Loucy (cell line): ENCODE measurements at regions not wholly inside any gene's neighbourhood (a gene's known extent, or its start where the extent isn't known, plus 50 kb on each side); places are given as distances from the start of the nearest gene placed in this dataset.

Experiments
- H2AFZ ChIP-seq: fragments of 200-600 bp; sonication (generic); 2 replicates; pipeline ENCODE4 v1.6.0; 2016; ENCODE audit warnings: antibody characterized with exemption, mild to moderate bottlenecking, low read length, moderate library complexity
- H3F3A ChIP-seq: fragments of 200-600 bp; 2 replicates; pipeline ENCODE4 v1.6.0; 2016; ENCODE audit warnings: antibody characterized with exemption, low read depth, mild to moderate bottlenecking
- H3K27me3 ChIP-seq: fragments of 200-600 bp; sonication (generic); 2 replicates; pipeline ENCODE4 v1.6.1; 2014; ENCODE audit warnings: low read length, mild to moderate bottlenecking; ENCODE audit not compliant: insufficient read depth, poor library complexity, severe bottlenecking
- H3K36me3 ChIP-seq: fragments of 200-600 bp; sonication (generic); 2 replicates; pipeline ENCODE4 v1.6.1; 2016; ENCODE audit warnings: low read length; ENCODE audit not compliant: insufficient read depth
- H3K4me1 ChIP-seq: fragments of 200-600 bp; sonication (generic); 2 replicates; pipeline ENCODE4 v1.5.1; 2014; ENCODE audit warnings: low read length, mild to moderate bottlenecking; ENCODE audit not compliant: insufficient read depth, poor library complexity, severe bottlenecking
- H3K4me2 ChIP-seq: fragments of 200-600 bp; sonication (generic); 2 replicates; pipeline ENCODE4 v1.6.0; 2014; ENCODE audit warnings: antibody characterized with exemption, low read length, low read depth, mild to moderate bottlenecking; ENCODE audit not compliant: poor library complexity, severe bottlenecking
- H3K4me3 ChIP-seq: fragments of 200-600 bp; sonication (generic); 2 replicates; pipeline ENCODE4 v1.5.1; 2014; ENCODE audit warnings: low read length, mild to moderate bottlenecking, mixed read lengths; ENCODE audit not compliant: poor library complexity, severe bottlenecking
- H3K79me2 ChIP-seq: fragments of 200-600 bp; sonication (generic); 2 replicates; pipeline ENCODE4 v1.6.1; 2014; ENCODE audit warnings: low read length; ENCODE audit not compliant: insufficient read depth
- H3K9ac ChIP-seq: fragments of 200-600 bp; sonication (generic); 2 replicates; pipeline ENCODE4 v1.6.0; 2014; ENCODE audit warnings: mild to moderate bottlenecking, low read depth, low read length, moderate library complexity; ENCODE audit not compliant: poor library complexity, severe bottlenecking
- H3K9me2 ChIP-seq: fragments of 200-600 bp; sonication (generic); replicated peaks from 2 replicates; pipeline ENCODE4 v1.6.1; 2016; ENCODE audit warnings: low read depth, low read length, mixed read lengths
- H3K9me3 ChIP-seq: fragments of 200-600 bp; sonication (generic); 2 replicates; pipeline ENCODE4 v1.6.1; 2014; ENCODE audit warnings: mild to moderate bottlenecking, antibody characterized with exemption, low read length, low read depth; ENCODE audit not compliant: insufficient read depth
- H4K20me1 ChIP-seq: fragments of 200-600 bp; sonication (generic); 2 replicates; pipeline ENCODE4 v1.6.0; 2014; ENCODE audit warnings: antibody characterized with exemption, low read length, mild to moderate bottlenecking; ENCODE audit not compliant: insufficient read depth, poor library complexity, severe bottlenecking
- CTCF ChIP-seq: fragments of 200-600 bp; sonication (generic); conservative IDR thresholded peaks from 2 replicates; pipeline ENCODE4 v1.5.1; 2014; ENCODE audit warnings: mild to moderate bottlenecking, antibody characterized with exemption, low read length
- EZH2phosphoT487 ChIP-seq: fragments of 200-600 bp; IDR thresholded peaks from 2 replicates; pipeline ENCODE4 v1.6.1; 2018; ENCODE audit warnings: antibody characterized with exemption, mild to moderate bottlenecking, moderate library complexity, borderline replicate concordance

DNA sequence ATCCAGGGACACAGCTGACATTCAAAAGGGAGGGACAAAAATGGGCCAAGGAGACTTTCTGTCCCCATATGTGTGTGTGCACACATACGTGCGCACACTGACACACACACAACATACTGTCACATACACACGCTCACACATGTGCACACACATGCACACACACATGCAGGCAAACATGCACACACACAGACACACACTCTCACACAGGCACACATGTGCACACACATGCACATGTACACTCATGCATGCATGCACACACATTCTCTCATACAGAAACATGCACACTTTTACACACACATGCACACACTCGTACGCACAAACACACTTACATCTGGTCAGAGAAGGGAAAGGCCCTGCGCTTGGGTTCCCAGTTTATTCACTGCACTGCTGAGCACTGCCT lies 155.1 kb upstream of the MKI67 start:
- Histone ChIP-seq H3K4me1 (peaks cover 35% of the 10 kb centered on the region), H3K9me2 (no peaks in the 10 kb centered on the region), H3K36me3 (no peaks in the 10 kb centered on the region), H2AFZ (no peak overlapping the region), H3K4me2 (peak overlapping the region; percentile 31), H3F3A (no peaks in the 10 kb centered on the region), H3K9ac (peak overlapping the region; percentile 18), H3K27me3 (no peaks in the 10 kb centered on the region), H4K20me1 (no peaks in the 10 kb centered on the region), H3K79me2 (no peaks in the 10 kb centered on the region), H3K9me3 (no peaks in the 10 kb centered on the region), H3K4me3 (no peak overlapping the region)
- TF ChIP-seq EZH2phosphoT487 (no peak), CTCF (no peak)

- no peaks in the 10 kb centered on the region for H3K27me3 ChIP-seq
- no peaks in the 10 kb centered on the region for H4K20me1 ChIP-seq
- H3K9me3 ChIP-seq = no peaks in the 10 kb centered on the region
- no peaks in the 10 kb centered on the region for H3K79me2 ChIP-seq
- H3F3A ChIP-seq = no peaks in the 10 kb centered on the region
- H3K4me2 ChIP-seq = peak overlapping the region; percentile 31
- H3K4me3 ChIP-seq = no peak overlapping the region
- H3K4me1 ChIP-seq = peaks cover 30% of the 10 kb centered on the region
- TF ChIP-seq EZH2phosphoT487 (no peak), CTCF (no peak)
- H2AFZ ChIP-seq = no peak overlapping the region
- H3K9me2 ChIP-seq = no peaks in the 10 kb centered on the region
- H3K36me3 ChIP-seq = no peaks in the 10 kb centered on the region
- no peak overlapping the region for H3K9ac ChIP-seq
These were observed 155.6 kb upstream of the MKI67 start for GRCh38 chr10:128281861-128282260.

- no peak overlapping the region for H3K9ac ChIP-seq
- no peaks in the 10 kb centered on the region for H3K79me2 ChIP-seq
- no peaks in the 10 kb centered on the region for H3K27me3 ChIP-seq
- no peak overlapping the region for H3K4me2 ChIP-seq
- peaks cover 10% of the 10 kb centered on the region; the same call in 1 of the 2 replicates for H3K9me3 ChIP-seq
- H3K4me3 ChIP-seq = no peak overlapping the region
- H3K4me1 ChIP-seq = peaks cover 8% of the 10 kb centered on the region
- TF ChIP-seq CTCF (no peak), EZH2phosphoT487 (no peak)
- no peaks in the 10 kb centered on the region for H4K20me1 ChIP-seq
- H3K36me3 ChIP-seq = peaks cover 31% of the 10 kb centered on the region
- H3F3A ChIP-seq = no peaks in the 10 kb centered on the region
- H2AFZ ChIP-seq = no peak overlapping the region
- no peaks in the 10 kb centered on the region for H3K9me2 ChIP-seq
These were observed 160.0 kb upstream of the MKI67 start for GRCh38 chr10:128286141-128286761.
